ENCODE measurements at regions not wholly inside any gene's neighbourhood (a gene's known extent, or its start where the extent isn't known, plus 50 kb on each side); places are given as distances from the start of the nearest gene placed in this dataset.

GRCh38 chr18:37665346-37665745 lies 99.7 kb upstream of the CELF4 start:
- DNase-seq (ENCODE audit: low read depth), result no peak
- Histone ChIP-seq H3K9me3 (ENCODE audit: control insufficient read depth, low read length) (no peaks in the 10 kb centered on the region), H3K9ac (ENCODE audit: low read length) (no peak overlapping the region)

GRCh38 chr18:37663446-37663845 lies 97.8 kb upstream of the CELF4 start:
- no peaks in the 10 kb centered on the region for H3K4me1 ChIP-seq (ENCODE audit: control insufficient read depth, insufficient read depth, low read length)
- no peaks in the 10 kb centered on the region for H3K27me3 ChIP-seq (replicated peaks; ENCODE audit: control insufficient read depth, insufficient read depth, low read length)
- no peak for DNase-seq (ENCODE audit: low read depth)
- H3K4me3 ChIP-seq (ENCODE audit: low read length), result no peak overlapping the region
- no peak overlapping the region for H3K9ac ChIP-seq (ENCODE audit: low read length)
- H3K9me3 ChIP-seq (ENCODE audit: control insufficient read depth, low read length), result no peaks in the 10 kb centered on the region
- H3K36me3 ChIP-seq (ENCODE audit: control insufficient read depth, insufficient read depth, low read length, severe bottlenecking), result no peaks in the 10 kb centered on the region

More at GRCh38 chr18:37665346-37665745, 99.7 kb upstream of the CELF4 start:
- H3K4me3 ChIP-seq (ENCODE audit: low read length), result no peak overlapping the region
- H3K27me3 ChIP-seq (replicated peaks; ENCODE audit: control insufficient read depth, insufficient read depth, low read length), result no peaks in the 10 kb centered on the region
- no peaks in the 10 kb centered on the region for H3K4me1 ChIP-seq (ENCODE audit: control insufficient read depth, insufficient read depth, low read length)
- no peaks in the 10 kb centered on the region for H3K36me3 ChIP-seq (ENCODE audit: control insufficient read depth, insufficient read depth, low read length, severe bottlenecking)

GRCh38 chr18:37662546-37663339 lies 97.1 kb upstream of the CELF4 start:
- H3K4me3 ChIP-seq (ENCODE audit: low read length), result no peak overlapping the region
- no peak for DNase-seq (ENCODE audit: low read depth)
- no peak overlapping the region for H3K9ac ChIP-seq (ENCODE audit: low read length)
- H3K4me1 ChIP-seq (ENCODE audit: control insufficient read depth, insufficient read depth, low read length), result no peaks in the 10 kb centered on the region
- no peaks in the 10 kb centered on the region for H3K9me3 ChIP-seq (ENCODE audit: control insufficient read depth, low read length)
- peaks cover 3% of the 10 kb centered on the region for H3K27me3 ChIP-seq (replicated peaks; ENCODE audit: control insufficient read depth, insufficient read depth, low read length)
- no peaks in the 10 kb centered on the region for H3K36me3 ChIP-seq (ENCODE audit: control insufficient read depth, insufficient read depth, low read length, severe bottlenecking)

- H3K4me3 ChIP-seq (ENCODE audit: low read length), result no peak overlapping the region
Measured at GRCh38 chr18:37662099-37662498, 96.5 kb upstream of the CELF4 start.

GRCh38 chr18:37661478-37661877 lies 95.9 kb upstream of the CELF4 start:
- no peaks in the 10 kb centered on the region for H3K9me3 ChIP-seq (ENCODE audit: control insufficient read depth, low read length)
- H3K4me3 ChIP-seq (ENCODE audit: low read length), result no peak overlapping the region
- DNase-seq (ENCODE audit: low read depth), result no peak
- H3K9ac ChIP-seq (ENCODE audit: low read length), result no peak overlapping the region
- H3K27me3 ChIP-seq (replicated peaks; ENCODE audit: control insufficient read depth, insufficient read depth, low read length), result peaks cover 3% of the 10 kb centered on the region
- H3K4me1 ChIP-seq (ENCODE audit: control insufficient read depth, insufficient read depth, low read length), result no peaks in the 10 kb centered on the region
- no peaks in the 10 kb centered on the region for H3K36me3 ChIP-seq (ENCODE audit: control insufficient read depth, insufficient read depth, low read length, severe bottlenecking)

More at GRCh38 chr18:37662099-37662498, 96.5 kb upstream of the CELF4 start:
- DNase-seq (ENCODE audit: low read depth), result no peak
- no peaks in the 10 kb centered on the region for H3K36me3 ChIP-seq (ENCODE audit: control insufficient read depth, insufficient read depth, low read length, severe bottlenecking)
- peaks cover 3% of the 10 kb centered on the region for H3K27me3 ChIP-seq (replicated peaks; ENCODE audit: control insufficient read depth, insufficient read depth, low read length)
- H3K4me1 ChIP-seq (ENCODE audit: control insufficient read depth, insufficient read depth, low read length), result no peaks in the 10 kb centered on the region
- H3K9me3 ChIP-seq (ENCODE audit: control insufficient read depth, low read length), result no peaks in the 10 kb centered on the region
- H3K9ac ChIP-seq (ENCODE audit: low read length), result no peak overlapping the region

- H3K27me3 ChIP-seq (replicated peaks; ENCODE audit: control insufficient read depth, insufficient read depth, low read length), result peaks cover 3% of the 10 kb centered on the region
- H3K9ac ChIP-seq (ENCODE audit: low read length), result no peak overlapping the region
- no peaks in the 10 kb centered on the region for H3K4me1 ChIP-seq (ENCODE audit: control insufficient read depth, insufficient read depth, low read length)
- no peaks in the 10 kb centered on the region for H3K36me3 ChIP-seq (ENCODE audit: control insufficient read depth, insufficient read depth, low read length, severe bottlenecking)
- H3K9me3 ChIP-seq (ENCODE audit: control insufficient read depth, low read length), result no peaks in the 10 kb centered on the region
- DNase-seq (ENCODE audit: low read depth), result no peak
- H3K4me3 ChIP-seq (ENCODE audit: low read length), result no peak overlapping the region
Measured at GRCh38 chr18:37661061-37661460, 95.5 kb upstream of the CELF4 start.

- Histone ChIP-seq H3K36me3 (ENCODE audit: control insufficient read depth, insufficient read depth, low read length, severe bottlenecking) (no peaks in the 10 kb centered on the region), H3K4me1 (ENCODE audit: control insufficient read depth, insufficient read depth, low read length) (no peaks in the 10 kb centered on the region), H3K9me3 (ENCODE audit: control insufficient read depth, low read length) (no peaks in the 10 kb centered on the region), H3K27me3 (replicated peaks; ENCODE audit: control insufficient read depth, insufficient read depth, low read length) (peaks cover 3% of the 10 kb centered on the region), H3K9ac (ENCODE audit: low read length) (no peak overlapping the region), H3K4me3 (ENCODE audit: low read length) (no peak overlapping the region)
- DNase-seq (ENCODE audit: low read depth), result no peak
Measured at GRCh38 chr18:37660658-37661057, 95.1 kb upstream of the CELF4 start.

GRCh38 chr18:37659906-37660305 lies 94.3 kb upstream of the CELF4 start:
- Histone ChIP-seq H3K36me3 (ENCODE audit: control insufficient read depth, insufficient read depth, low read length, severe bottlenecking) (no peaks in the 10 kb centered on the region), H3K4me3 (ENCODE audit: low read length) (no peak overlapping the region)
- no peak for DNase-seq (ENCODE audit: low read depth)

GRCh38 chr18:37658894-37659293 lies 93.3 kb upstream of the CELF4 start:
- Histone ChIP-seq H3K36me3 (ENCODE audit: control insufficient read depth, insufficient read depth, low read length, severe bottlenecking) (no peaks in the 10 kb centered on the region), H3K9ac (ENCODE audit: low read length) (no peak overlapping the region), H3K27me3 (replicated peaks; ENCODE audit: control insufficient read depth, insufficient read depth, low read length) (peaks cover 3% of the 10 kb centered on the region), H3K4me1 (ENCODE audit: control insufficient read depth, insufficient read depth, low read length) (peaks cover 3% of the 10 kb centered on the region), H3K9me3 (ENCODE audit: control insufficient read depth, low read length) (no peaks in the 10 kb centered on the region), H3K4me3 (ENCODE audit: low read length) (no peak overlapping the region)
- no peak for DNase-seq (ENCODE audit: low read depth)

More at GRCh38 chr18:37659906-37660305, 94.3 kb upstream of the CELF4 start:
- H3K4me1 ChIP-seq (ENCODE audit: control insufficient read depth, insufficient read depth, low read length), result no peaks in the 10 kb centered on the region
- H3K27me3 ChIP-seq (replicated peaks; ENCODE audit: control insufficient read depth, insufficient read depth, low read length), result peaks cover 3% of the 10 kb centered on the region
- no peaks in the 10 kb centered on the region for H3K9me3 ChIP-seq (ENCODE audit: control insufficient read depth, low read length)
- H3K9ac ChIP-seq (ENCODE audit: low read length), result no peak overlapping the region

GRCh38 chr18:37657493-37657892 lies 91.9 kb upstream of the CELF4 start:
- peaks cover 3% of the 10 kb centered on the region for H3K27me3 ChIP-seq (replicated peaks; ENCODE audit: control insufficient read depth, insufficient read depth, low read length)
- H3K9ac ChIP-seq (ENCODE audit: low read length), result no peak overlapping the region
- H3K36me3 ChIP-seq (ENCODE audit: control insufficient read depth, insufficient read depth, low read length, severe bottlenecking), result no peaks in the 10 kb centered on the region
- H3K4me1 ChIP-seq (ENCODE audit: control insufficient read depth, insufficient read depth, low read length), result peaks cover 15% of the 10 kb centered on the region
- no peak for DNase-seq (ENCODE audit: low read depth)
- no peaks in the 10 kb centered on the region for H3K9me3 ChIP-seq (ENCODE audit: control insufficient read depth, low read length)
- H3K4me3 ChIP-seq (ENCODE audit: low read length), result no peak overlapping the region

- Histone ChIP-seq H3K9me3 (ENCODE audit: control insufficient read depth, low read length) (peaks cover 4% of the 10 kb centered on the region), H3K9ac (ENCODE audit: low read length) (no peak overlapping the region), H3K4me1 (ENCODE audit: control insufficient read depth, insufficient read depth, low read length) (peaks cover 15% of the 10 kb centered on the region), H3K4me3 (ENCODE audit: low read length) (no peak overlapping the region), H3K36me3 (ENCODE audit: control insufficient read depth, insufficient read depth, low read length, severe bottlenecking) (no peaks in the 10 kb centered on the region), H3K27me3 (replicated peaks; ENCODE audit: control insufficient read depth, insufficient read depth, low read length) (peaks cover 3% of the 10 kb centered on the region)
- no peak for DNase-seq (ENCODE audit: low read depth)
Measured at GRCh38 chr18:37654731-37655369, 89.3 kb upstream of the CELF4 start.
